Brain pericyte (primary cell): ENCODE measurements at regions not wholly inside any gene's neighbourhood (a gene's known extent, or its start where the extent isn't known, plus 50 kb on each side); places are given as distances from the start of the nearest gene placed in this dataset.

Experiments
- DNase-seq: peaks from one replicate; pipeline ENCODE4 v3.0.0-alpha.2; 2012; ENCODE audit warnings: low read depth, low spot score

- DNase-seq = no peak
Measured at GRCh38 chr11:13220148-13220547, 57.4 kb upstream of the BMAL1 start.

- no peak for DNase-seq
Measured at GRCh38 chr11:13221722-13222121, 55.9 kb upstream of the BMAL1 start.

GRCh38 chr11:13222285-13222684 lies 55.3 kb upstream of the BMAL1 start:
- DNase-seq = no peak

- no peak for DNase-seq
Measured at GRCh38 chr11:13223112-13223511, 54.5 kb upstream of the BMAL1 start.

- DNase-seq = no peak
Measured at GRCh38 chr11:13224324-13224723, 53.3 kb upstream of the BMAL1 start.

GRCh38 chr11:13225038-13226001 lies 52.3 kb upstream of the BMAL1 start:
- DNase-seq = no peak

- no peak for DNase-seq
Measured at GRCh38 chr11:13227676-13228255, 49.8 kb upstream of the BMAL1 start.
